ENCODE measurements at regions not wholly inside any gene's neighbourhood (a gene's known extent, or its start where the extent isn't known, plus 50 kb on each side); places are given as distances from the start of the nearest gene placed in this dataset.
"Not testable (repeated sequence)": the region's sequence is repeated elsewhere in the genome, so short reads cannot be mapped to it uniquely, and the experiment has no call there.

GRCh38 chr3:153373606-153374005 lies 211.6 kb downstream of the RAP2B start:
- peak; percentile 59 for DNase-seq

DNA sequence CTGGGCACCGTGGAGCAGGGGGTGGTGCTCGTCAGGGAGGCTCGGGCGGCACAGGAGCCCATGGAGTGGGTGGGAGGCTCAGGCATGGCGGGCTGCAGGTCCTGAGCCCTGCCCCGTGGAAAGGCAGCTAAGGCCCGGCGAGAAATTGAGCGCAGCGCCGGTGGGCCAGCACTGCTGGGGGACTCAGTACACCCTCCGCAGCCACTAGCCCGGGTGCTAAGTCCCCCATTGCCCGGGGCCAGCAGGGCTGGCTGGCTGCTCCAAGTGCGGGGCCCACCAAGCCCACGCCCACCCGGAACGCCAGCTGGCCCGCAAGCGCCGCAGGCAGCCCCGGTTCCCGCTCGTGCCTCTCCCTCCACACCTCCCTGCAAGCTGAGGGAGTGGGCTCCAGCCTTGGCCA lies 216.3 kb downstream of the RAP2B start:
- not testable (repeated sequence) for DNase-seq

GRCh38 chr3:153379516-153379915 lies 217.5 kb downstream of the RAP2B start:
- no peak for DNase-seq

DNA sequence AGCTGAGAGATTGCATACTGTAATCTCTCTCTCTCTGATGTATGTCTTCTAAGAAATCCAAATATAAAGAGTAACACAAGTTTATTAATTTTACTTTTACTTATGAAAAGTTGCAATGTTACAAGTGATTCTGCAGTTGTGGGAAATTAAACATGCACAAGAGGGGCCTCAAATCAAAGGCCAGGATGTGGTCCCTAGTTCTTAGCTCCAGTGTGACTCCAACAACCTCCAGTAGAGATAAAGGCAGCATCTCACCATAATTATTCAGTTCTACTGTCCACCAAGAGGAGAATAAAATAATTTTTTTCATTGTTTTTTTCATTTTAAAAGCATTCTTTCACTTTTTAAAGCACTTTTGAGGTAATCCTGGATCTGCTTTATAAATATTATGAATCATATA lies 223.3 kb downstream of the RAP2B start:
- DNase-seq = no peak

DNA sequence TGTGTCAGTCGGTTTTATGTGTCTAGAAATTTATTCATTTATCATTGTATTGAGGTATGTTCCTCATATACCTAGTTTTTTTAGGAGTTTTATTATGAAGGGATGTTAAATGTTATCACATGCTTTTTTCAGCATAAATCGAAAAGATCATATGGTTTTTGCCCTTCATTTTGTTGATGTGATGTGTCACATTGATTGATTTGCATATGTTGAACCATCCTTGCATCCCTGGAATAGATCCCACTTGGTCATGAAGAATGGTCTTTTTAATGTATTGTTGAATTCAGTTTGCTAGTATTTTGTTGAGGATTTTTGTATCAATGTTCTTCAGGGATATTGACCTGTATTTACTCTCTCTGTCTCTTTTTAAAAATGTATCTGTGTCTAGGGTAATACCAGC lies 230.3 kb downstream of the RAP2B start:
- no peak for DNase-seq

- no peak for DNase-seq
These were observed 232.0 kb downstream of the RAP2B start for GRCh38 chr3:153394017-153394416.

DNA sequence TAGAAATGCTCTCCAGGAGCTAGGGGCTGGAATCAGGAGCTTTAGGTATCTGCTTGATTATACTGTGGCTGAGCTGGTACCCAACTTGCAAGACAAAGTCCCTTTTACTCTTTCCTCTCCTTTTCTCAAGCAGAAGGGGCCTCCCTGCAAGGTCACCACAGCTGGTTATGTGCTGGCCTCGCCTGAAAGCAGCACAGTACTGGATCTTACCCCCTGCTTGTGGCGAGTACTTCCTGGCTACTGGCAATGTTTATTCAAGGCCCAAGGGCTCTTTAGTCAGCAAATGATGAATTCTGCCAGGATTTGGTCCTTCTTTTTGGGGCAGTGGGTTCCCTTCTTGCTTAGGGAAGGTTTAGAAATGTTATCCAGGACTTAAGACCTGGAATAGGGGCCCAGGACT lies 234.6 kb downstream of the RAP2B start:
- no peak for DNase-seq

GRCh38 chr3:153397794-153398193 lies 235.8 kb downstream of the RAP2B start:
- no peak for DNase-seq

DNA sequence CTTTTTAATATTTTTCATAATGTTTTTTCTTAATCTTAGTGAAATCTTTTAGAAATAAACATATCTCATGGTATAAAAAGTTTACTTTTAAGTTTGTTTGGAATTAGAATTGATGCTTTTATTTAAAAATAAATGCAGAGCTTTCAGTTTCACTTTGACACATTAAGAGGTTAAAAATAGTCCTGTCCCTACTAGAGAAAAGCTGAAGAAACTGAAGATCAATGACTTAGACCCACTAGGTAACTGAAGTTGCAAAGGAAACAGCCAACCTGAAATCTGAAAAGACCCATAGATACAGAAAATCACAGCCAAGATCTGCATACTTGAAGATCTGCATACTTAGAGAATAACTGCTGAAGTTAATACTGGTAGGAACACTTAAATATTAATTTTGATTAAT lies 237.6 kb downstream of the RAP2B start:
- DNase-seq = no peak

DNA sequence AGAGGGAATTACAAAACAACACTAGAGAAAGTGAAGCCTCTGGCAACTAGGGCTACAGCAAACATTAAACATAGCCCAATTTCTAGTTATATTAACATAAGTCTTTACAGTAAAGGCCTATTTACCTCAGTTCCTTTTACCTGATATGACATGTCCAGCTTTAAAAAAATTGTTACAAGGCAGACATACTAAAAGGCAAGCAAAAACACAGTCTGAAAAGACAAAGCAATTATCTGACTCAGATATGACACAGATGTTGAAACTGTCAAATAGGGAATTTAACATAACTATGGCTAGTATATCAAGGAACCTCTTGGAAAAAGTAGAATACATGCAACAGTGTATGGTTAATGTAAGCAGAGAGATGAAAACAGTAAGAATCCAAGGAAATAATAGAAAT lies 238.6 kb downstream of the RAP2B start:
- DNase-seq = no peak

DNA sequence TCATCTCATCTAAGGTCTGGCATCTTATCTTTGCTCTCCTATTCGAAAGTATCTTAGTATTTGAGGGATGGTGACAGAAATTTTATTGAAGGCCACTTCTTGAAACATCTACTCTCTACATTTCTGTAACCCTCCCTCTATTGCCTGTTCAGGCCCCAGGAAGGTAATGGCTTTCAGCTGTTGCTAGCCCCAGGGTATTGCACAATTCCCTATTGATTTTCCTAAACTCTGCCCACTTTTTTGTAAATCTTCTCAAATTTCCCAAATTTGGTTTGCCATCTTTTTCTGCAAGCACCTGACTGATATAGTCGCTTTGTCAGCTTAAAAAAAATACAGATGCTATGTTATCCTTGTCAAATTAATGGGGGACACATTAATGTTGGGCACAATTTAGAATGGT lies 242.1 kb downstream of the RAP2B start:
- no peak for DNase-seq

DNA sequence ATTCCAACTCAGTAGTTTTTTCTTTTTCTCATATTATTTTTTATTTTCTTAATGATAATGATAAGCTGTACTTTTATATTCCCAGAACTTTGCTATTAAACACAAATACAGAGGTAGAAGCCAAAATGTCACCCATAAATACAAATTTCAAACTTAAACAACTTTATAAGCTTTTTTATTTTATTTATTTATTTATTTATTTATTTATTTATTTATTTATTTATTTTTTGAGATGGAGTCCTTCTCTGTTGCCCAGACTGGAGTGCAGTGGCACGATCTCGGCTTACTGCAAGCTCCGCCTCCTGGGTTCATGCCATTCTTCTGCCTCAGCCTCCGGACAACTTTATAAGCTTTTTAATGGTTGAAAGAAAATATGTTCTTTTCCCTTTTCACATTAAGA lies 243.3 kb downstream of the RAP2B start:
- DNase-seq = not testable (repeated sequence)

GRCh38 chr3:153410517-153410916 lies 248.5 kb downstream of the RAP2B start:
- no peak for DNase-seq

GRCh38 chr3:153414982-153415381 lies 253.0 kb downstream of the RAP2B start:
- DNase-seq = no peak

DNA sequence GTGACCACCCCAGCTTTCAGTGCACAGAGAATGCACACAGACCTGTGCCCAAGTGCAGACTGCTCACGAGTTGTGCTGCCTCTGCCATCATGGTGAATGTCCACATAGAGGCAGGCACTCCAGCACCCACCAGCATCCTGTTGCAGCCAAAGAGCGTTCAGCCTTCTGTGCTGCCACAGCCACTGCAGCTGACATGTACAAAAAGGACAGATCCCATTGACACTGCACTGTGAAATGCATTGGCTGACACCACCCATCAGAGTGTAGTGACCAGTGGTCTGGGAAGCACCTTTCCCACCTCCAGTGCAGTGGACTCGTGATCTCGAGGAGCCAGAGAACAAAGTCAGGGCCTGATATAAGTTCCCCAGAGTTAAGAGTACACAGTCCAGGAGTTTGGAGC lies 260.3 kb downstream of the RAP2B start:
- no peak for DNase-seq

DNA sequence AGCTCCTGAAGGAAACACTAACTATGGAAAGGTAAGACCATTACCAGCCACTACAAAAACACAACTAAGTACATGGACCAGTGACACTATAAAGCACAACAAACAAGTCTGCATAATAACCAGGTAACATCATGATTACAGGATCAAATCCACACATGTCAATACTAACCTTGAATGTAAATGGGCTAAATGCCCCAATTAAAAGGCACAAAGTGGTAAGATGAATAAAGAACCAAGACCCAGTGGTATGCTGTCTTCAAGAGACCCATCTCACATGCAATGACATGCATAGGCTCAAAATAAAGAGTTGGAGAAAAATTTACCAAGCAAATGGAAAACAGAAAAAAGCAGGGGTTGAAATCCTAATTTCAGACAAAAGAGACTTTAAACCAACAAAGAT lies 261.8 kb downstream of the RAP2B start:
- not testable (repeated sequence) for DNase-seq

- DNase-seq = no peak
These were observed 264.3 kb downstream of the RAP2B start for GRCh38 chr3:153426344-153426743.

GRCh38 chr3:153426803-153427202 lies 264.8 kb downstream of the RAP2B start:
- no peak for DNase-seq

DNA sequence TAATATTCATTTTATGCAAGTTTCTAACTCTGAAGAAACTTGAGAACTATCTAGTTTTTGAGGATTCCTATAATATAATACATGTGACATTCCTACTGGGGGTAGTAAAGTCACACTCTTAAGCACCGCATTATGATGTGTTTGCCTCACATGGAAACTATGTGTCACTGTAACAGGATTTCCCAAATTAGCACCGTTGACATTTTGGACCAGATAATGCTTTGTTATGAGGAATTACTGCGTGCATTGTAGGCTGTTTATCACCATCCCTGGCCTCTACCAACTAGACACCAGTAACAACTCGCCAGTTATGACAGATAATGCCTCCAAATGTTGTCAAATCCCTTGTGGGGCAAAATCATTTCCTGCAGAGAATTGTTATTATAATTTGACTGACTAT lies 267.8 kb downstream of the RAP2B start:
- DNase-seq = no peak

DNA sequence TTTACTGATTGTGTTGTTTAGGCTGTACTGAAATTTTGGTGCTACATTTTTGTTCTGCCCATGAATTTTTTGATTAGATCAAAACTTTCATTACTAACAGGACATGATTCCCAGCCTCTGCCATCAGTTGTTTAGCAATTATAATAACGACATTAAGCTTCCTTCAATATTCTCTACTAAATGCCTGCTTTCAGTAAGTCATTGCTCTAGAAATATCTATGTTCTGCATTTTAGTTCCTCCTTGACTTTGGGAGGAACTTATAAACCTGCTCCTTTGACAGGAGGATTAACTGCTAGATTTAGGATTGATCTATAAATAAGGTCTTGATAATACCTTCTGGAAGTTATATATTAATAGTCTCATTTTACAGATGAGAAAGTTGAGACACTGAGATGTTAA lies 269.1 kb downstream of the RAP2B start:
- no peak for DNase-seq

GRCh38 chr3:153437666-153438065 lies 275.6 kb downstream of the RAP2B start:
- DNase-seq = no peak

- DNase-seq = no peak
These were observed 276.2 kb downstream of the RAP2B start for GRCh38 chr3:153438271-153438670.

DNA sequence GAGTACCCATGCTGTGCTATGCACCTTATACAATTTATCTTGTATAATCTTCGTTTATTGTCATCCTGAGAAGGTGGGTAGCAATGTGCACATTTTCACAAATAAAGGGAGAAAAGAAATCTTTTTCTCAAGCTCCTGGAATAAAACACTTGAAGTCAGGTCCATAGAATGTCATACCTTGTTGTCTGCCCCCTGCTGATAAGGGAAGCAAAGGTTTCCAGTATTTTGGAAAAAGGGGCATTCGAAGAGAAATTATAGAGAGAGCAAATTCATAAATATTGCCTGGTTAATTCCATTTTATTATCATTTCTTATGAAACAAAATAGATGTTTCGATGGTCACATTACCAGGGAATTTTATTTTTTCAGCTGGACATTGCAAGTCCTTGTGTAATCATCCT lies 277.8 kb downstream of the RAP2B start:
- no peak for DNase-seq

GRCh38 chr3:153440311-153440710 lies 278.3 kb downstream of the RAP2B start:
- no peak for DNase-seq

DNA sequence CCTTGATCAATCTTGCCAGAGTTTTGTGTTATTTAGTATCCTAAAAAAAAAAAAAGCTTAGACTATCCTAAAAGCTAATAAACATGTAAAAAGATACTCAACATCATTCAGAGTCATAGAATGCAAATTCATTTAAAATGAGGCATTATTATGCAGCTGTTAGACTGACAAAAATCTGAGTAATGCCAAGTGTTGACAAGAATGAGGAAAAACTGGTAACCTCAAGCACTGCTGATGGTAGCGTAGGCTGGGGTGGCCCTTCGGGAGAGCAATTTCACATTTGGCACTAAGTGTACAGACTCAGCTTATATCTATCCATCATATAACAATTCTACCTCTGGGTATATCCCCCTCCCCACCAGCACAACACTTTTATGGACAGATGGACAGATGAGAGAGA lies 280.4 kb downstream of the RAP2B start:
- DNase-seq = no peak

DNA sequence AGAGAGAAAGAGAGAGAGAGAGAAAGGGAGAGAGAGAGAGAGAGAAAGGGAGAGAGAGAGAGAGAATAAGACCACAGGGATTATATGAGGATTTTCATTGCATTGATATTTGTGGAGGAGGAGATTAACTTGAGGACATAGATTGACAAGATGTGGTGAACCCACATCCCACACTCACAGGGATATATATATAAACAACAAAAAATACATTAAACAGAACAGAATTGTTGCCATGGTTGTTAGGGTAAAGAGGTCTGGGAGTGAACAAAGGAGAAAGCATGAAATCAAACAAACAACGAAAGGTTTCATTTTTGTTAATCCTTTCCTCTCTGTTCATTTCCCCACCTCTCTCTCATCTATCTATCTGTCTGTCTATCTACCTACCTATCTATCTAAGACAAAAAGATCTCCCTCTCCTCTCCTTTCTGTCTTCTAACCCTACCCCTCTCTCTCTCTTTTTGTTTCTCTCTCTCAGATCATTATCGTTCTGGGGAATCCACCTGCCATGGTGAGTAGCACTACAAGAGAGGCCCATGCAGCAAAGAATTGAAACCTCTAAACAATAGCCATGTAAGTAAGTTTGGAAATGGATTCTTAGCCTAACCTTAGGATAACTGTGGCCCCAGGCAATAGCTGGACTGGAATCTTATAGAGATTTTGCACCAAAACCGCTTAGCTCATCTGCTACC lies 280.9 kb downstream of the RAP2B start:
- DNase-seq = no peak

Measured in KG1 (cell line).